OCI-LY1 (cell line): ENCODE measurements at regions not wholly inside any gene's neighbourhood (a gene's known extent, or its start where the extent isn't known, plus 50 kb on each side); places are given as distances from the start of the nearest gene placed in this dataset.

Source experiments
- H2AFZ ChIP-seq: fragments of 200-600 bp; sonication (generic), shearing (Covaris generic); 2 replicates; pipeline ENCODE4 v1.6.0; 2014; ENCODE audit warnings: antibody characterized with exemption, mild to moderate bottlenecking, low read length
- H3F3A ChIP-seq: fragments of 200-600 bp; sonication (generic), shearing (Covaris generic); 2 replicates; pipeline ENCODE4 v1.6.0; 2014; ENCODE audit warnings: mild to moderate bottlenecking, antibody characterized with exemption, low read length, moderate library complexity; ENCODE audit not compliant: insufficient read depth
- H3K27ac ChIP-seq: fragments of 200-600 bp; sonication (generic); 2 replicates; pipeline ENCODE4 v1.5.1; 2014; ENCODE audit warnings: low read length, mixed run types, mild to moderate bottlenecking, low read depth; ENCODE audit not compliant: poor library complexity, severe bottlenecking
- H3K27me3 ChIP-seq: fragments of 200-600 bp; sonication (generic); 2 replicates; pipeline ENCODE4 v1.6.0; 2014; ENCODE audit warnings: antibody characterized with exemption, mild to moderate bottlenecking, low read length, moderate library complexity; ENCODE audit not compliant: insufficient read depth
- H3K36me3 ChIP-seq: fragments of 200-600 bp; sonication (generic); 2 replicates; pipeline ENCODE4 v1.6.1; 2014; ENCODE audit warnings: mild to moderate bottlenecking, antibody characterized with exemption, low read length, moderate library complexity, mixed read lengths; ENCODE audit not compliant: insufficient read depth
- H3K4me1 ChIP-seq: fragments of 200-600 bp; sonication (generic); 2 replicates; pipeline ENCODE4 v1.5.1; 2014; ENCODE audit warnings: mild to moderate bottlenecking, low read length, moderate library complexity; ENCODE audit not compliant: insufficient read depth, severe bottlenecking
- H3K4me2 ChIP-seq: fragments of 200-600 bp; sonication (generic), shearing (Covaris generic); 2 replicates; pipeline ENCODE4 v1.6.1; 2014; ENCODE audit warnings: low read length
- H3K4me3 ChIP-seq: fragments of 200-600 bp; sonication (generic); 2 replicates; pipeline ENCODE4 v1.5.1; 2014; ENCODE audit warnings: low read length, low read depth, mild to moderate bottlenecking, mixed read lengths; ENCODE audit not compliant: poor library complexity, severe bottlenecking
- H3K79me2 ChIP-seq: fragments of 200-600 bp; shearing (Covaris generic); 2 replicates; pipeline ENCODE4 v1.6.1; 2016; ENCODE audit warnings: mixed run types, low read length, mixed read lengths; ENCODE audit not compliant: insufficient read depth
- H3K9ac ChIP-seq: fragments of 200-600 bp; sonication (generic), shearing (Covaris generic); 2 replicates; pipeline ENCODE4 v1.6.1; 2014; ENCODE audit warnings: mild to moderate bottlenecking, low read length, mixed read lengths
- H3K9me2 ChIP-seq: fragments of 200-600 bp; sonication (generic), shearing (Covaris generic); 2 replicates; pipeline ENCODE4 v1.6.1; 2014; ENCODE audit warnings: low read depth, mild to moderate bottlenecking, low read length, mixed read lengths
- H3K9me3 ChIP-seq: fragments of 200-600 bp; shearing (Covaris generic); 2 replicates; pipeline ENCODE4 v1.6.1; 2014; ENCODE audit warnings: low read length, mixed read lengths
- H4K20me1 ChIP-seq: fragments of 200-600 bp; sonication (generic), shearing (Covaris generic); 2 replicates; pipeline ENCODE4 v1.6.0; 2016; ENCODE audit warnings: mild to moderate bottlenecking, low read length; ENCODE audit not compliant: insufficient read depth
- EZH2 ChIP-seq: fragments of 200-600 bp; sonication (generic), shearing (Covaris generic); IDR thresholded peaks from 2 replicates; pipeline ENCODE4 v1.8.0; 2017; ENCODE audit warnings: borderline replicate concordance, mixed run types, mild to moderate bottlenecking, antibody characterized with exemption, low read length, moderate library complexity, mixed read lengths
- TF ChIP-seq, protein P1 (sequence below): fragments of 200-600 bp; sonication (generic), shearing (Covaris generic); IDR thresholded peaks from 2 replicates; pipeline ENCODE4 v1.5.1; 2017; ENCODE audit warnings: mild to moderate bottlenecking, antibody characterized with exemption, low read length, moderate library complexity, mixed read lengths

DNA sequence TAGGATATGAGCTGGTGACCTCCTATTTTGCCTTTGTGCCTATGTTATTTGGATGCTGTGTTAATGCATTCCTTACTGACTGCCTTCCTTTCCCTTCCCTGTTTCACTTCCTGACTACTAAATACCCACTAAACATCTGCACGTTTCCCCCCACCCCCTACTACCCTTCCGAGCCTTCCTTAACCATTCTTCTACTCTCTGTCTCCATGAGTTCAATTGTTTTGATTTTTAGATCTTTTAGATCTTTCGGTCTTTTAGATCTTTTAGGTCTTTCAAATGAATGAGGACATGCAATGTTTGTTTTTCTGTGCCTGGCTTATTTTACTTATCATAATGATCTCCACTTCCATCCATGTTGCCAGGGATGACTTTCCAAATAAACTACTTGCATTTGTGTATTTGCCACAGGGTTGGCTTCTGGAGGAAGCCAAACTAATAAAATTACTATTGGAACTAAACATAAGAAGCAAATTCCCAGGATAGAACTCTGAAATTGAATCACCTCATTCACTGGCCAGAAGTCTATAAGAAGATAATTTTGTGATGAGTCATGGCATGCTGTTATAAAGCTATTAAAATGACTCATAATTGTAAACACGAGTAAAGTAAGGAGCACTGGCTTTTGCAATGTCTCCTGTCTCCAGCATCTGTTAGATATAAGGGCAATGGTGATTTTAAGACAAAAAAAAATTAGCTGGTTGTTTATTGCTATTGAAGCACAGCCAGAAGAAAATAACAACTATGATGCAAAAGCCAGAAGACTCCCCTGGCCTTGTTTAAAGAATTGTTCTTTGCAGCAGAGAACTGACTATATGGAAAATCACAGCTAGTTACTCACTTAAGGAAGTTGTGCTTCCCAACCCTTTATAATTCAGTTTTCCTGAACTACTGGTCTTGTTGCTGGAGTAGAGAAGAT, 586.3 kb downstream of the LRFN5 start:
- no peaks in the 10 kb centered on the region for H3K9me3 ChIP-seq
- no peaks in the 10 kb centered on the region for H3K79me2 ChIP-seq
- no peaks in the 10 kb centered on the region for H3K27me3 ChIP-seq
- no peaks in the 10 kb centered on the region for H3F3A ChIP-seq
- H3K36me3 ChIP-seq, result no peaks in the 10 kb centered on the region
- H3K9ac ChIP-seq, result no peak overlapping the region
- no peak overlapping the region for H2AFZ ChIP-seq
- no peak overlapping the region for H3K4me2 ChIP-seq
- H4K20me1 ChIP-seq, result no peaks in the 10 kb centered on the region
- no peaks in the 10 kb centered on the region for H3K4me1 ChIP-seq
- TF ChIP-seq EZH2, result no peak
- TF ChIP-seq, protein P1, sequence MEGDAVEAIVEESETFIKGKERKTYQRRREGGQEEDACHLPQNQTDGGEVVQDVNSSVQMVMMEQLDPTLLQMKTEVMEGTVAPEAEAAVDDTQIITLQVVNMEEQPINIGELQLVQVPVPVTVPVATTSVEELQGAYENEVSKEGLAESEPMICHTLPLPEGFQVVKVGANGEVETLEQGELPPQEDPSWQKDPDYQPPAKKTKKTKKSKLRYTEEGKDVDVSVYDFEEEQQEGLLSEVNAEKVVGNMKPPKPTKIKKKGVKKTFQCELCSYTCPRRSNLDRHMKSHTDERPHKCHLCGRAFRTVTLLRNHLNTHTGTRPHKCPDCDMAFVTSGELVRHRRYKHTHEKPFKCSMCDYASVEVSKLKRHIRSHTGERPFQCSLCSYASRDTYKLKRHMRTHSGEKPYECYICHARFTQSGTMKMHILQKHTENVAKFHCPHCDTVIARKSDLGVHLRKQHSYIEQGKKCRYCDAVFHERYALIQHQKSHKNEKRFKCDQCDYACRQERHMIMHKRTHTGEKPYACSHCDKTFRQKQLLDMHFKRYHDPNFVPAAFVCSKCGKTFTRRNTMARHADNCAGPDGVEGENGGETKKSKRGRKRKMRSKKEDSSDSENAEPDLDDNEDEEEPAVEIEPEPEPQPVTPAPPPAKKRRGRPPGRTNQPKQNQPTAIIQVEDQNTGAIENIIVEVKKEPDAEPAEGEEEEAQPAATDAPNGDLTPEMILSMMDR, result no peak
- no peaks in the 10 kb centered on the region for H3K9me2 ChIP-seq
- H3K4me3 ChIP-seq, result no peak overlapping the region
- no peak overlapping the region for H3K27ac ChIP-seq

DNA sequence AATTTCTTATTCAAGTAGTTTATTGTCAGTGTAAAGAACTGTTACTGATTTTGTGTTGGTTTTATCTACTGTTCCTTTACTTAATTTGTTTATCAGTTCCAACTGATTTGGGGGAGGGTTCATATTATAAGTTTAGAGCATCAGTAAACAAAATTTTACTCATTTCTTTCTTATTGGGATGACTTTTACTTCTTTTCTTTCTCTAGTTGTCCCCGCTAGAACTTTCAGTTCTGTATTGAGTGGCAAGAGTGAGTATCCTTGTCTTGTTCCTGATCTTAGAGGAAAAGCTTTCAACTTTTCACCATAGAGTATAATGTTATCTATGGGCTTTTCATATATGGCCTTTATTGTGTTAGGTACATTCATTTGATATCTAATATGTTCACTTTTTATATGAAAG, 584.1 kb downstream of the LRFN5 start:
- Histone ChIP-seq H3K4me1 (no peaks in the 10 kb centered on the region), H3K4me2 (no peak overlapping the region), H3K27me3 (no peaks in the 10 kb centered on the region), H3K79me2 (no peaks in the 10 kb centered on the region), H4K20me1 (no peaks in the 10 kb centered on the region), H3K27ac (no peak overlapping the region), H3K36me3 (no peaks in the 10 kb centered on the region), H3K9me3 (no peaks in the 10 kb centered on the region), H3K9me2 (no peaks in the 10 kb centered on the region), H2AFZ (no peak overlapping the region), H3K9ac (no peak overlapping the region), H3K4me3 (no peak overlapping the region), H3F3A (no peaks in the 10 kb centered on the region)
- no peak for TF ChIP-seq EZH2
- TF ChIP-seq, protein P1, result no peak

DNA sequence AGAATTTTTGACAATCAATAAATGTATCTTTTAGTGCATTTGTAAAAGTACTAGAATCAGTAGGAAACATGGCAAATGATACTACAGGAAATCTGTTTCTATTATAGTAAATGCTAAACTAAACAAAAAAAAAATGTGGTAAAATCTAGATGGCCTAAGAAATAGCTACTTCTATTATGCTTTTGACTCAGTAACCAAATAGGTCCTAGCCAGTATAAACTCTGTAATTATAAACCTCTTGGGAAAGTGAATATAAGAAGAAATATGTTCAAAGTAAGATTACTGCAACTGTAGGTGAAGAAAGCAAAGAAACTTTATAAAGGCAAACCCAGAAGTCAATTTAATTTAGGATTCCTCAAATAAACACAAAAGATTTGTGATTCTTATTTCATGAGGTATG, 581.2 kb downstream of the LRFN5 start:
- Histone ChIP-seq H3K79me2 (no peaks in the 10 kb centered on the region), H3K36me3 (no peaks in the 10 kb centered on the region), H3K9ac (no peak overlapping the region), H3K9me3 (no peaks in the 10 kb centered on the region), H3K4me2 (no peak overlapping the region), H3K4me1 (no peaks in the 10 kb centered on the region), H3K9me2 (no peaks in the 10 kb centered on the region), H4K20me1 (no peaks in the 10 kb centered on the region), H3K27me3 (no peaks in the 10 kb centered on the region), H3K27ac (no peak overlapping the region), H2AFZ (no peak overlapping the region), H3K4me3 (no peak overlapping the region), H3F3A (no peaks in the 10 kb centered on the region)
- TF ChIP-seq EZH2, result no peak
- TF ChIP-seq, protein P1, result no peak
